ENCODE measurements at regions not wholly inside any gene's neighbourhood (a gene's known extent, or its start where the extent isn't known, plus 50 kb on each side); places are given as distances from the start of the nearest gene placed in this dataset.

GRCh38 chr10:91032611-91033206 lies 111.8 kb upstream of the ANKRD1 start:
- TF ChIP-seq CTCF (IDR thresholded peaks at IDR 0.05) (no peak), POLR2A (IDR thresholded peaks at IDR 0.05) (no peak), EP300 (IDR thresholded peaks at IDR 0.05) (peak; percentile 34 to 80)

Measured in tibial nerve (tissue), 4 donors.